ENCODE measurements at regions not wholly inside any gene's neighbourhood (a gene's known extent, or its start where the extent isn't known, plus 50 kb on each side); places are given as distances from the start of the nearest gene placed in this dataset.

DNA sequence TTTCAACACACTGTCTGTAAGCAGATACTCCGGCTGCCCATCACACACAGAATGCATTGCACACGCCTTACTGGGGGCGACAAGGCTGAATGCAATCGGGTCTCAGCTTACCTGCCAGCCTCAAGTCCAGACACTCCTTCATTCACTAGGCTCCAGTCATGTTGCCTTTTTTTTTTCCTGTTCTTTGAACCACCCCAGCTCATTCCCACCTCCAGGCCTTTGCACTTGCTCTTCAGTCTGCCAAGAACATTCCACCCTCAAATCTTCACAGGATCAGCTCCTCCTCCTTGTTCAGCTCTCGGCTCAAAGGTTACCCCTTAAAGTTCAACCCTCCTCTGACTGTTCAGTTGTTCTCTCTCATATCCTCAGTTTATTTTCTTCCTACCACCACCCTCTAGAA lies 181.9 kb upstream of the ESRRG start:
- Histone ChIP-seq H3K36me3 (no peaks in the 10 kb centered on the region), H3K27ac (peak overlapping the region in 1 of 2 donors; percentile 71), H3K27me3 (replicated peaks; ENCODE audit: insufficient read depth) (no peaks in the 10 kb centered on the region), H3K4me3 (no peak overlapping the region), H3K4me1 (replicated peaks) (peaks cover 9% of the 10 kb centered on the region), H3K9me3 (no peaks in the 10 kb centered on the region)
- intact Hi-C loops (cut with DNase I), result no loop called here
- DNase-seq (ENCODE audit: low spot score), result no peak
- WGBS, result 75% methylated on average over 5 of the region's 5 CpGs
- TF ChIP-seq POLR2A (IDR thresholded peaks at IDR 0.05) (no peak), CTCF (IDR thresholded peaks at IDR 0.05) (no peak), POLR2AphosphoS5 (IDR thresholded peaks at IDR 0.05) (no peak)

DNA sequence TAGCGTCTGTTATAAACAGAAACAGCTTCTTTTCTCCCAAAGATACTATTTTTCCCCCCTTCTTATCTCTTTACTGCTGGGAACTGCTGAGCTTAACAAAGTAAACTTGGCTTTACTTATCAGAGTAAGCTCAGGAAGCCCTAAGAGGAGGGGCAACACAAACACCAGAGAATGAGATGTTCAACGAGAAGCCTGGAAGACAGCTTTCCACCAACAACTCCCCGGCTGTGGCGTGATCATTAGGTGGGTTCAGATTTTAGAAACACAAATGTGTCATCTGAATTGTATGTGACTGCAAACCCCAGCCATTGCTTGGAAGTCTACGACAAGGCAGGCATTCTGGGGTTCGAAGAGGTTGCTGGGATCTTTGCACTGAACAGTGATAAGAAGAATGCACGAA lies 181.2 kb upstream of the ESRRG start:
- intact Hi-C loops (cut with DNase I), result no loop called here

DNA sequence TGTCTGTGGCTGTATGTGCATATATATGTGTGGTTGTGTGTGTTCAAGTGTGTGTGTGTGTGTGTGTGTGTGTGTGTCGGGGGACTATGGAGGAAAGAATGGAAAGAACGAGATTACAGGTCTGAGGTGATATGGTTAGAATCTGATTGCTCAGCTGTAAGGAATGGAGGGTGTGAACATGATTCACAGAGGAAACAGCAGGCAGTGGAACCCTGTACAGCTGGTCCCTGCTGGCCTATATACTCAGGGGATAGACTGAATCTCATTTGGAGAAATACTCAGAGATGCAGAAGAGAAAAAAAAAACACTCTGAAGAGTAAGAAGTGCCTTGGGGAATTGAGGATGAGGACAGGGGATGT lies 180.1 kb upstream of the ESRRG start:
- H3K27ac ChIP-seq, result peak overlapping the region; percentile 54 to 71
- no peak for TF ChIP-seq CTCF (IDR thresholded peaks at IDR 0.05)
- no peak for TF ChIP-seq POLR2A (IDR thresholded peaks at IDR 0.05)
- TF ChIP-seq POLR2AphosphoS5 (IDR thresholded peaks at IDR 0.05), result no peak
- H3K27me3 ChIP-seq (replicated peaks; ENCODE audit: insufficient read depth), result no peaks in the 10 kb centered on the region
- H3K4me3 ChIP-seq, result no peak overlapping the region
- H3K4me1 ChIP-seq (replicated peaks), result peaks cover 9% of the 10 kb centered on the region
- no peaks in the 10 kb centered on the region for H3K9me3 ChIP-seq
- intact Hi-C loops (cut with DNase I), result no loop called here
- no peak for DNase-seq (ENCODE audit: low spot score)
- H3K36me3 ChIP-seq, result no peaks in the 10 kb centered on the region
- WGBS, result 54% methylated on average over 2 of the region's 2 CpGs

More for the DNA sequence above, 181.2 kb upstream of the ESRRG start:
- Histone ChIP-seq H3K27ac (peak overlapping the region in 1 of 2 donors; percentile 71), H3K4me1 (replicated peaks) (peaks cover 9% of the 10 kb centered on the region), H3K36me3 (no peaks in the 10 kb centered on the region), H3K27me3 (replicated peaks; ENCODE audit: insufficient read depth) (no peaks in the 10 kb centered on the region), H3K9me3 (no peaks in the 10 kb centered on the region), H3K4me3 (no peak overlapping the region)
- peak; percentile 27 for DNase-seq (ENCODE audit: low spot score)
- TF ChIP-seq POLR2AphosphoS5 (IDR thresholded peaks at IDR 0.05) (peak; percentile 54), CTCF (IDR thresholded peaks at IDR 0.05) (no peak), POLR2A (IDR thresholded peaks at IDR 0.05) (no peak)
- WGBS, result 74% methylated on average over 7 of the region's 7 CpGs

DNA sequence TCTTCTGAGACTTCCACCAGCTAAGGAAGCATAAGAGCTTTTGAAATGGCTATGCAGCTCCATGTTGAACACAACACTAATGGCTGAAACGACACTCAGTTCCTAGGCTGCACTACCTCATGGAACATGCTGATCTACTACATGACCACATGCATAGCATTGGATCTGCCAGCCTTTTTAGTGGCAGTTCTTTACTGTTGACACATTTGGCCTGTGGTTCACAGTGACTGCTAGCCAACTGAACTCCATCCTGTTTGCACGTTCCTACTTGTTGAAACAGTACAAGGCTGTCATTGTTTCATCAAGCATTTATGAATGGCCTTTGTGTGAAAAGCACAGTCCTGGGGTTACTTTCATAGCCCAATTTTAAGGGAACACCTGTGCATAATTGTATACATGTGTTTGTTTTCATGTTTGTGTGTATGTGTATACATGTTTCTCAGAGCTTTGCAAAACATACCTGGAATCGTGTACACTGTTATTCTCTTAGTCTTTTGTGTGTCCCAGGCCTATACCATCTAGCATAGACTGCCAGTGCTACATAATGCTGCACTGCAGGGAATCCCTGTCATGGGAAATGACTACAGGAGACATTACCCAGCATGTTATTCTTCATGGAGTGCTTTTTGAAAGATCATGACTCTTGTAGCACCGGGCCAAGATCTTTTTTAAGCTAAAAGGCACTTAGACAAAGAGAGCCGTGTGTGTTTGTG lies 179.6 kb upstream of the ESRRG start:
- TF ChIP-seq POLR2AphosphoS5 (IDR thresholded peaks at IDR 0.05) (peak; percentile 98), CTCF (IDR thresholded peaks at IDR 0.05) (no peak)
- Histone ChIP-seq H3K27me3 (replicated peaks; ENCODE audit: insufficient read depth) (no peaks in the 10 kb centered on the region), H3K4me1 (replicated peaks) (peaks cover 9% of the 10 kb centered on the region), H3K4me3 (no peak overlapping the region), H3K9me3 (no peaks in the 10 kb centered on the region), H3K27ac (peak overlapping the region; percentile 63 to 71), H3K36me3 (no peaks in the 10 kb centered on the region)
- WGBS, result 32% methylated on average over 5 of the region's 5 CpGs
- intact Hi-C loops (cut with DNase I), result no loop called here
- peak; percentile 94 for DNase-seq (ENCODE audit: low spot score)

DNA sequence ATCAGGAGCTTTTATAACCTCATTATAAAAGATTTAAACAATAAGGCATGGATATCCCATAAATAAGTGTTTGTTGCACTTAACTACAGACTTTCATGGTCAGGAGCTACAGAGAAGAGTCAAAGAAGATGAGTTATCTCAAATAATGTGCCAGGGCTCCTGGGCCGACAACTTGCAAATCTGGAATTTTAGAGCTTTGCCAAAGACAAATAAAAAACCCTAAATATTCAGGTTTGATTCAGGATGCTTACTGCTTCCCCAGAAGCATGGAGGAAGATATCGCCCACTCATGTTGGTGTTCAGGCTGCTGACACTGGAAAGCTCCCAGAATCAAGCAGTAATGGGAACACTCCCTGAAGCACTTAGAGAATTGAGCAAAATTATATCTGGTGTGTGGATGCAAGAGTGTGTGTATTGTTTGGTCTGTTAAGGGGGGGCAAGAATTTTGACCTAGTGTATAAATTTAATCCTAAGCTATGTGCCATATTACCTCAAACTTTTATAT lies 176.9 kb upstream of the ESRRG start:
- DNase-seq (ENCODE audit: low spot score), result no peak
- WGBS, result 93% methylated on average over 2 of the region's 2 CpGs

More for the DNA sequence above, 176.9 kb upstream of the ESRRG start:
- H3K4me3 ChIP-seq, result no peak overlapping the region
- TF ChIP-seq POLR2A (IDR thresholded peaks at IDR 0.05) (no peak), CTCF (IDR thresholded peaks at IDR 0.05) (no peak), POLR2AphosphoS5 (IDR thresholded peaks at IDR 0.05) (no peak)
- H3K27ac ChIP-seq, result no peak overlapping the region
- no peaks in the 10 kb centered on the region for H3K27me3 ChIP-seq (replicated peaks; ENCODE audit: insufficient read depth)
- no peaks in the 10 kb centered on the region for H3K9me3 ChIP-seq
- peaks cover 9% of the 10 kb centered on the region for H3K4me1 ChIP-seq (replicated peaks)
- no peaks in the 10 kb centered on the region for H3K36me3 ChIP-seq
- intact Hi-C loops (cut with DNase I), result no loop called here

Measured in prostate gland (tissue), 2 donors.